HPDE6-E6E7 (cell line): ENCODE measurements at regions not wholly inside any gene's neighbourhood (a gene's known extent, or its start where the extent isn't known, plus 50 kb on each side); places are given as distances from the start of the nearest gene placed in this dataset.
"Not testable (repeated sequence)": the region's sequence is repeated elsewhere in the genome, so short reads cannot be mapped to it uniquely, and the experiment has no call there.

Source experiments
- DNase-seq: peaks from one replicate; pipeline ENCODE4 v3.0.0; 2011; ENCODE audit warnings: missing footprints; ENCODE audit errors: extremely low spot score

DNA sequence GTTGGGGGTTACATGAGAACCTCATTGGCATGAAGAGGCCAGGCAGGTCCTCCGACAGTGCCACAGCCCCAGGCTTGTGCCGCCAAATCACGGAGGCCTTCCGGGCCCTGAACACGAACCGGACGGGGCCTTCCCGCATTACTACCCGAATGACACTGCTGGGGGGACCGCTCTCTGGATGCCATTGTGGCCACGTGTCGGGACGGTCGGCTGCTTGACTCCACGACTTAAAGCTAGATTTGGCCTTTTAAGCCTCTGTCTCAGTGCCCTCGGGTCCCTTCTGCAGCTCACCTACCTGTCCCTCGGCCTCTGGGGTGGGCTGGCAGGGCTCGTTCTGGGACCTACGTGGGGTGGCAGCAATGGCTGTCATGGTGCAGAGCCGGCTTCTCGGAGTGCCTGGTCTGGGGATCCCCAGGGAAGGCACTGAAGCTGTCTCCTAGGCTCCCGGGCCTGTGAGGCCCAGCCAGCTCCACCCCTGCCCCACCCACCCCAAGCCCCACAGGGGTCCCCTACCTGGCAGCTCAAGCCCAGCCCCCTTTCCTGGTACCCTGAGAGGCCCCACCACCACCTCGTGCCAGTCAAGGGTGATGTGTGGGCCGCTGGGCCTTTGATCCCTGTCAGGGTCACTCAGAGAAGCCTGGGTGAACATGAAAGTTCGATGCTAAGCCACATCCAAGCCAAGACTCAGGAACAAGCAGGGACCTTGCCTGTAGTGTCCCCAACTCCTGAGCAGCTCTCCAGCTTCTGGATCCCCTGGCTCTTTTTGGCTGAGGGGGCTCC, 245.8 kb upstream of the SGCG start:
- no peak for DNase-seq

DNA sequence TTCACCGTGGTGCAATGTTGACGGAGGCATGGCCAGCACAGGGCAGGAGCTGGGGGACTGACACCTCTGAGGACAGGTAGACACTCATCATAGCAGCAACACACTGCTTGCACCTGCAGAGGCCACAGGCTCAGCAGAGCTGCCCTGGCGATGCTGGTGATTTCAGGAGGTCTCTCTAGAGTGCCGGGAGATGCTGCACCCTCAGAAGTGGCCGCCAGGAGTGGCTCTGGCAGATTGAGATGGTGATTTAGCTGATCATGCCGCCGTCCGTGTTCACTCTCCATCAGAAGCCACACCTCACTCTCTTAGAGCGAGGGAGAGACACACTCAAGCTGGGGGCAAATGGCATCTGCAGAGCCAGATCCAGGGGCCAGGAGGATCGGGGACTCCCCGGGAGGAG, 244.6 kb upstream of the SGCG start:
- DNase-seq, result no peak

DNA sequence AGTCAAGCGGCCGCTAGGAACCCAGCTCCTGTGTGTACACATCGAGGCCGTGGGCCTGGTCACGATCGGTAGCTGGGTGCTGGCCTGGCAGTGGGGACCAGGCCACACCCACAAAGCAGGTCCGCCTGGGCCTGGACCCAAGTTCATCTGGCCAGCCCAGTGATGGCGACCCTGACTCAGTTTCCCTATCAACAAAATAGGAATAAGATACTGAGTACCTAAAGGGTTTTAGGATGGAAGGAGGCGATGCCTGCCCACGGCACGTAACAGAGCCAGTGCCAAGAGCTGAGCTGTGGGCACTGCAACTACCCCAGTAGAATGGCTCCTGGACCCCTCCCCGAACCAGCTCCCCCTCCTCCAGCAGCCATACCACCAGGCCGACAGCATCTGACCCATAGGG, 243.5 kb upstream of the SGCG start:
- no peak for DNase-seq

DNA sequence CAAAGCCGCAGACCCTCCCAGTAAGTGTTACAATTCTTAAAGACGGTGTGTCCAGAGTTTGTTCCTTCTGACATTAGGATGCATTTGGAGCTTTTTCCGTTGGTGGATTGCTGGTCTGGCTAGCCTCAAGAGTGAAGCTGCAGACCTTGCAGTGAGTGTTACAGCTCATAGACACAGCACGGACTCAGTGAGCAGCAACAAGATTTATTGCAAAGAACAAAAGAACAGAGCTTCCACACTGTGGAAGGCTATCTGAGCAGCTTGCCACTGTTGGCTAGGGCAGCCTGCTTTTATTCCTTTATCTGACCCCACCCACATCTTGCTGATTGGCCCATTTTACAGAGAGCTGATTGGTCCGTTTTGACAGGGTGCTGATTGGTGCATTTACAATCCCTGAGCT, 242.8 kb upstream of the SGCG start:
- no peak for DNase-seq

DNA sequence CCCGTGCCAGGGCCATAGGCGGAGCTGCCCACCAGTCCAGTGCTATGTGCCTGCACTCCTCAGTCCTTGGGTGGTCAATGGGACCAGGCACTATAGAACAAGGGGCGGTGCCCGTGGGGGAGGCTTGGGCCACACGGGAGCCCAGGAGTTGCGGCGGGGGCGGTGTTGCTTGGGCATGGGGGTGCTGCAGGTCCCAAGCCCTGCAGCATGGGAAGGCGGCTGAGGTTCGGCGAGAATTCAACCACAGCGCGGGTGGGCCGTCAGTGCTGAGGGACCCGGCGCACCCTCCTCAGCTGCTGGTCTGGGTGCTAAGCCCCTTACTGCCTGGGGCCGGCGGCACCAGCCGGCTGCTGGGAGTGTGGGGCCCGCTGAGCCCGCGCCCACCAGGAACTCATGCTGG, 242.2 kb upstream of the SGCG start:
- DNase-seq, result no peak

DNA sequence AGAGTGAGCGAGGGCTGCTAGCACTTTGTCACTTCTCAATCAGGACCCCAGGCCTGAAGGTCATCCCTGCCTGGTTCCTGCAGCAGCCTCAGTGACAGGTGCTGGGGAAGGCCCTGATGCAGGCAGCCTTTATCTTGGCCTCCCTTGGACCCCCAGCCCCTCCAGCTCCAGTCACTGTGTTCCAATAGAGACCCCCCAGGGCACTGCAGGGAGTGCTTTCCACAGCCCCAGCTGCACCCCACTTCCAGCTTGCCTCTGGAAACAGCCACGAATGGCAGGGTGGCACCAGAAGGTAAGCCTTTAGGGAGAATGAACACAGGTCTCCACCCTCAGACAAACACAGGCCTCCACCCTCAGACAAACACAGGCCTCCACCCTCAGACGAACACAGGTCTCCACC, 241.6 kb upstream of the SGCG start:
- DNase-seq, result no peak

DNA sequence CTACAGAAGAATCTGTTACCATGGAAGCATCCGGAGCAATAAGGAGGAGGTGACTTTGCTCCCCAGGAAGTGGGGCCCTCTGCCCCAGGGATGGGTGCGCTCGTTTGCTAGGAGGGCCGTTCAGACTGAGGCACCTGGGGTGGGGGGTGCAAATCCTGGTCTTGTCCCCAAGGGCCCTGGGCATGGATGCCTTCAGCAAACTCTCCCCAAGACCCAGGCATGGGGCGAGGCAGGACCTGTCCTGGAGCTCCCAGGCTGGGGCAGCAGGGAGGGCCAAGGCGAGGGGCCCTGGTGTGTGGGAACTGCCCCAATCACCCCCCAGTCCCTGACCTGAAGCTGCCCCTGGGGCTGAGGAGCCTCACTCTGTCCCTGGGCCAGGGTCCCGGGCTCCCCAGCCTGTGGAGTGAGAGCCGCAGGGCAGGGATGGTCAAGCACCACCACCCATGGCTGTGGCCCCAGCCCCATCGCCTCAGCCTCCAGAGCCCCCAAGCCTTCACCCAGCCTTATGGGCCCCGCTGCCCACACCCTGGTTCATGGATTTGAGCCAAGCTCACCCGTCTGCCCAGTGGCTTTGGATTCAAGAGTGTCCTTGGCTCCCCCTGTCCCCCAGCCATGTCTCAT, 240.6 kb upstream of the SGCG start:
- DNase-seq, result no peak

DNA sequence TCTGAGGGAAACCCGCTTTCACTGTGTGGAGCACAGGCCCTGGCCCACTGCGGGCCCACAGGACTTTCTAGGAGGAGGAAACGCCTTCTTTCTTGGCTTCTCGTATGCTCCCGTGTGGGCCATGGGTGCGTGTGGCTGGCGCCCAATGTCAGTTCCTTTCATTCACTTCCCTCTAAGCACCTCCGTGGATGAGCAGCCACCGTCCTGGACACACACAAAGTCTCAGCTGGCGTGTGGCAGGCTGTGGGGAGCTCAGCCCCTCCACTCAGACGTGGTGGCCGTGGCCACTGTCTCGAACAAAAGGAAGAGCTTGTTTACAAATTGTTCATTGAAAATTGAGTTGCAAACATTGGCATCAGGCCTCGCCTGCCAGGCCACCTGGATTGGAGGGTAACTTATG, 240.0 kb upstream of the SGCG start:
- no peak for DNase-seq

DNA sequence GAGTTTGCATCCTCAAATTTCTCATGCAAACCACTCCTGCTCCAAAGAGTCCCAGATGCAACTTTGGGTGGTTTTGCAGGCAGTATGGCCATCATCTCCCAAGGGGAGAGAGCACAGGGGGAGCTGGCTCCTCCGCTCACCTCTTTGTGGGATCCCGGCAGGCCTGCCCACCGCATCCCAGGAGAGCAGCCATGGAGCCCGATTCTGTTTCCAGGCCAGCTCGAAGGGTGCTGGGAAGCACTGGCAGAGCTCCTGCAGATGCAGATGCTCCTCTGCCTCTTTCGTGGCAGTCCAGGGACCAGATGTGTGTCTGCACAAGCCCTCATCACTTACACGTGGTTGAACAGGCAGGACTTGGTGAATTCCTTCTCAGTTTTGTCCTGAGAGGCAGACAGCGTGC, 239.3 kb upstream of the SGCG start:
- DNase-seq, result not testable (repeated sequence)

DNA sequence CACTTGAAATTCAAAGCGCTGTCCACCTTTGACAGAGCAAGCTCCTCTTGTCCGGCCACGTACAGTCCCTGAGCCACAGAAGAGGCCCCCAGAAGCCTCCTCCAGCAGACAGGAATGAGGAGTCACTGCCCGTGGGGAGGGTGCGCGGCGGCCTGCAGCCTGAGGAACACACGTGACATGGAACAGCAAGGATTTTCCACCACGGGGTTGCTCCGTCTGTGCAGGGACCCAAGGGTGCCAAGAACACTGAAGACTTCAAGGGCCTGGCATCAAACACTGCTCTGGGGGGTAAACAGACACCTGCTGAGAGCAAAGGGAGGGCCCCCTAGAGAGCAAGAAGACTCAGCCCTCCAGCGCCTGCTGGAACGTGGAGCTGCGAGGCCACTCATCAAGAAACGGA, 237.9 kb upstream of the SGCG start:
- DNase-seq, result not testable (repeated sequence)

DNA sequence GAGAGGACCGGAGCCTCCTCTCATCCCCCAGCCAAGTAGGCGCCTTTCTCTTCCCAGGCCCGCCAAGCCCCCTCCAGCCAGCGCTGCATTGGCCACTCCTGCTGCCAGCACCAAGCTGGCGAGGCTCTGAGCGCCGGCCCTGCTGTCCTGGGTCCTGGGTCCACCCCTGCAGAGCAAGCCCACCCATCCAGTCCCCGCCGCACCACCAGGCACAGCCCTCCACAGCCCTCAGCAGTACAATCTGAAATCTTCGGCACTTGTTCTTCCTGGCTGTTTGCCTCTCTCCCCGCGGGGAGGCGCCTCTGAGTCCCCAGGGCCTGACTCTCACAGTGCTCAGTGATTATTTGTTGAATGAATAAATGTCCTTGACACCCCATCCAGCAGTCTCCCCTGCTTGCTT, 236.4 kb upstream of the SGCG start:
- DNase-seq, result no peak

DNA sequence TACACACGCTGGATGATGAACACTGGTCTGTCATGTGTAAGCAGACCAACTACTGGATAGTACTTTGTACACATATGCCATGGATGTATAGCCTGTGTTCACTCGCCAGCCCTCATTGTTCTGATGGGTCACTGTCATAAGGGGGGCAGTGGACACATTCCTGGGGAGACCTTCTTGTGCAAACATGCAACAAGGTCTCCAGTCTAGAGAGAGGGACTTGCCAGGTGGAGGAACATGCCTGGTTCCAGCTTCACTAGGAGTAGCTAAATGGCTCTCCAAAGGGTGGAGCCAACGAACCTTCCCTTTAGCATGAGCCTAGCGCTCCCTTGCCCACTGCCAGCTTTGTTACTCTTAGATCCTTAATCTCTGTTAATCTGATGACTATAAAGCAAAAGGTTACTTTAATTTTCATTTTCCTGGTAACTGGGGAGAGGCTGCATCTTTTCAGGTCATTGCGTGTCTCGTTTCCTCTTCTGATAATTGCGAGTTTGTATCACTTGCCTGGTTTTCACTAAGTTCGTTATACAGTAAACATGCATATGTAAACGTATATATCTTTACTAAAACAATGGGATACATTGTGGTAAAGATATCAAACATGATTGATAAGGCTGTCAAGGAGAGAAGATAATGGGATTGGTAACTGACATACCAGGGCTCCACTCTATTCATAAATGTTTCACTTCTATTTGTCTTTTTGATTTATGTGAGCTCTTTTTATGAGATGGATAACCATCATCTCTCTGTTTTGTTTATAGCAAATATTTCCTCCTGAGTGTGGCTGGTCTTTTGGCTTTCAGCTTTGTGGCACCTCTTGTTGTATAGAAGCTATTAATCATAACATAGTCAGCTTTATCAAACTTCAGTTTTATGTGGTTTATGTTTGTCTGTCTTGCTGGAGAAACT, 235.2 kb upstream of the SGCG start:
- no peak for DNase-seq

DNA sequence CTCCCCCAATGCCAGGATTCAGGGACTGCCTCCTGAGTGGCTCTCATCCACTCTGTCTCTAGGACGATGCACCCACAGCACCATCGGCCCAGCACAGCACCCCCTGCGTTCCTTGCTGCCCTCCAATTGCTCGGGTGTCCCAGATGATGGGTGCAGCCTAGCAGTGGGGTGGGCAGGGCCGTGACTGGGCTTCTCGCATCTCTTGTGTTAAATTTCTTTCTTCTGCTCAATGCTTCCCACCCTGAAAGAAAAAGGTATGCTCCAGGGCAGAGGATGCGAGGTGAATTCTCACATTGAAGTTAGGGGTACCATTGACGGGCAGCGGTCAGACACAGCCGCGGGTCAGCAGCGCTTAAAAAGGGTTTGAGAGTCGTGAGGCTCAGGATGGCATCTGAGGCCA, 232.4 kb upstream of the SGCG start:
- DNase-seq, result no peak

DNA sequence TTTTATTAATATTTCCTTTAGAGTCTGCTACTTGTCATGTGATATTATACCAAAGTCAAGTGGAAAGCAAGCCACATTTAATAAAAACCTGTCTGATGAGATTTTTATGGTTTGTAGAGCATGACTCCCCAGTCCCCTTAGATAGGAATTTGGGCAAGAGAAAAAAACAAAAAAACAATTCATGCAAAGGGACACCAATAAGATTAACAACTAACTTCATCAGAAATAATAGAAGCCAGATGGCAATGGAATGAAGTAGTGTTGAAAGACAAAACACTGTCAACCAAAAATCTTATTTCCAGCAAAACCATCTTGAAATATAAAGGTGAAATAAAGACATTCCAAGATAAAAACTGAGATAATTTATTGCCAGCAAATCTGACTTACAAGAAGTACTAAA, 228.8 kb upstream of the SGCG start:
- DNase-seq, result not testable (repeated sequence)

DNA sequence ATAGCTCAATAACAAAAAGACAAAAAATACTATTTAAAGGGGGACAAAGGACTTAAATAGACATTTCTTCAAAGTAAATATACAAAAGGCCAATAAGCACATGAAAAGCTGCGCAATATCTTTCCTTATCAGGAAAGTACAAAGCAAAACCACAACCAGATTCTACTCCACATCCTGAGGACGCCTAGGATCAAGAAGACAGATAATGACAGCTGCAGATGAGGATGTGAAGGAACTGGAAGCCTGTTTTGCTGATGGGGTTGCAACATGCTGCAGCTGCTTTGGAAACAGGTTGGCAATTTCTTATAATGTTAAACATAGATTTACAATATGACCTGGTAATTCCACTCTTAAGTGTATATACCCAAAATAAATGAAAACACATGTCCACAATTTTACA, 225.6 kb upstream of the SGCG start:
- not testable (repeated sequence) for DNase-seq

DNA sequence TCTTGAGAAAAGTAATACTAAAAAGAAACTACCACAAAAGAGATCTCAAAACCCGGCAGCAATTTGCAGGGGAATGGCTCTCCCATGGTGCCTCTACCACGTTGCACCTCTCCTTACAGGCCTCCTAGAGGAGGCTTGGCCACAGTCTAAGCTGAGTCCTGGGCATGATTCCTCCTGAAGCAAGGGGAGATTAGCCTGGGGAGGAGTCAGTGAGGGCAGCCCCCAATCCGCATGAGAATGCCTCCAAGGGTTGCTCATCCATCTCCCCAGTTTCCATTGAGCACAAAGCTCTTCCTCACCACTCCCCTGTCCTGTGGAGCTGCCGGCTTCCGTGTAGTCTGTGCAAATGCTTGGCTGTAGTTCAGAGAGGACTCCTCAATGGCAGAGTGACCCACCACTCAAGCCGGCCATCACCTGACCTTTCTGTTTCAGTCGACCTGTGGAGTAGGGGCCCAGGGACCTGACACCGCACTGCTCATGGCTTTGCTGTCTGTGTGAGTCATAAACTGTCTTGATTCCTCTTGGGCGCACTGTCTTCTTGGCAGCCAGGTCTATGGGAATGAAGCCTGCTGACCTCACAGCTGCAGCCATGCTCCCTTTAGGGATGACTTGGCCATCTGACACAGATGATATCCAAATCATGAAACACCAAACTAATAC, 224.2 kb upstream of the SGCG start:
- not testable (repeated sequence) for DNase-seq

DNA sequence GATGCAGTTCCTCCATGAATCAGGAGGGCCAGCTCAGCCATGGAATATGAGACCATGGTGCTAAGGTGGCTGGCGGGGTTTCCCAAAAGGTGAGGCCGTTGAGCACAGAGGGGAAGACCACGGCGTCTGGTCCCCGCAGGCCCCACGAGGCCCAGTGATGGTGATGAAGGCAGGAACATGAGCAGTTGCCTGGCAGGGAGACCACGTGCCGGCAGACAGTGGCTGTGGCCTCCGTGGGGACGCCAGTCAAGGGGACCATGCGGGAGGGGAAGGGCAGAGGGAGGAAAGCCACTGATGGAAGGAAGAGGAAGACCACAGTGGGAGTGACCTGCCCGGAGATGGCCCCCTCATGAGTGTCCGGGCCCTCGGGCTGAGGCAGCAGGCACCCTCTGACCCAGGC, 220.9 kb upstream of the SGCG start:
- DNase-seq, result not testable (repeated sequence)

DNA sequence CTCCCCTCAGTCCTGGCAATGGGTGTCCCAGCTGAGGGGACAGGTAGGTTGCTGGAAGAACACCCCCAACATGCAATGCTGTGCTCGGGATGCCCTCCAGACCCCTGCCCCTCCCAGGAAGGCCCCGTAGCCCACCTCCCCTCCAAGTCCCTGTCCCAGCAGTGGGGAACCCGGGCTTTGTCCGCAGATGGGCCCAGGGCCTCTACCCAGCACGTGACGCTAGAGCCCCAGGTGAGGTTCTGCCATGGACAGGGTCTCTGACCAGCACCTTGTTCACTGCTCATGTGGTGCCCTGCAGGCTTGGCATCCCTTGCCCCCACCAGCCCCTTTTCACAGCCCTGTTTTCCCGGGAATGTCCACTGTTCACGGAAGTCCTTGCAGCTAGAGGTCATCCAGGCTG, 220.0 kb upstream of the SGCG start:
- no peak for DNase-seq

DNA sequence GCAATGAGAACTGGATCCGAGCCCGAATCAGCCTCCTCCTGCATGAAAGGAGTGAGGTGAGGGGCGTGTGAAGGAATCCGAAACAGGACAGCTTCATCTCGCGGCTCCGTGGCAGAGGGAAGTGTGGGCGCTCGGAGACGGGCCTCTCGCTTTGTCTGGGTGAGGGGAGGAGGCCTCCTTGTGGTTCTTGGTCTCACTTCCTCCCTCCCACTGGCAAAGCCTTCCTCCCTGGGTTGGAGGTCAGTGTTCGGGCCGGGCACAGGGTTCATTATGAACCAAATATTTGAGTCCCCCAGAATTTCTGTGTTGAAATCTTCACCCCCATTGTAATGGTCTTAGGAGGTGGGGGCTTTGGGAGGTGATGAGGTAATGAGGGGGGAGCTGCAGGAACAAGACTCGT, 219.4 kb upstream of the SGCG start:
- DNase-seq, result not testable (repeated sequence)

DNA sequence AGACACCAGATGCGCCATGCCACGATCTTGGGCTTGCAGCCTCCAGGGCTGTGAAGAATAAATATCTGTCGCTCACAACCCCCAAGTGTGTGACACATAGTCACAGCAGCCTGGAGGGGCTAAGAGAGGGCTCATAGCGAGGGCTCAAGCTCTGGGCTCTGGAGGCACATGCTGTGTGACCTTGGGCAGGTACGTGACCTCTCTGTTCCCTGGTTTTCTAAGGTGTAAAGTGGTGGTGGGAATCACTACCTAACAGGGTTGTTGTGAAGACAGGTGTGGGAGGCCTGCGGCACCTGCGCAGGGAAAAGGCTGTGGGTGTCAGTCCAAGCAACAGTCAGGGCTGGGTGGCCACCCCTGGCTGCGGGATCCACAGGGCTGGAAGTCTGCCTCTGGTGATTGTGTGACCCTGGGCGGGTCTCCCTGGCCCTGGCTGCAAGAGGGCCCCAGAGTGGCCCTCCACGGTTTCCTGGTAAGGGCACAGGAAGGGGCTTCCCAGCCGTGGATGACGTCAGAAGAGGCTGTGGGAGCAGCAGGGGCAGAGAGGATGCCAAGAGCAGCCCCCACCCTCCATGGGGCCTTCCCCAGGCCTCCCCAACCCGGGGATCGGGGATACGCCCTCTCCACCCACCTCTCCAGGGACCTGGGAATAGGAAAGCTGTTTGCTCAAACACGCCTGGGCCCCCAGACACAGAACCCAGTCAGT, 218.8 kb upstream of the SGCG start:
- no peak for DNase-seq

DNA sequence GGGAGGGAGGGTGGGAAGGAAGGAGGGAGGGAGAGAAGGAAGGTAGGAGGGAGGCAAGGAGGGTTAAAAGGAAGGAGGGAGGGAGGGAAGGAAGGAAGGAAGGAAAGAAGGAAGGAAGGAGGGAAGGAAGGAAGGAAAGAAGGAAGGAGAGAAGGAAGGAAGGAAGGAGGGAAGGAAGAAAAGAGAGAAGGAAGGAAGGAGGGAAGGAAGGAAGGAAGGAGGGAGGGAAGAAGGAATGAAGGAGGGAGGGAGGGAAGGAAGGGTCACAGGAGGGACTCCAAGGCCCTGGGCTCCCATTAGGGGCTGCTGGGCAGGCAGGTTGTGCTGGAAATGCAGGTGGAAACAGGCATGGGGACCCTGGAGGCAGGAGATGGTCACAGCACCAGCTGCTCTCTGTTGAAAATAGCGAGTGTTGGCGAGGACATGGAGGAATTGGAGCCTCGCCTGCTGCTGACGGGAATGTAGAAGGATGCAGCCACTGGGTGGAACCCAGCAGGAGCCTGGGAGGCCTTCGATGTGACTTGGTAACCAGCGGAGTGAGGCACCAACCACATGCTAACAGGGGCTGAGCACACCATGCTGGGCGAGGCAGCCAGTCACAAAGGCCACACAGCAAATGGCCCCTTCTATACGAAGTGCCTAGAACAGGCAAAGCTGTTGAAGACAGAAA, 217.3 kb upstream of the SGCG start:
- DNase-seq, result not testable (repeated sequence)
